ENCODE measurements at regions not wholly inside any gene's neighbourhood (a gene's known extent, or its start where the extent isn't known, plus 50 kb on each side); places are given as distances from the start of the nearest gene placed in this dataset.

GRCh38 chr15:91716536-91716935, 137.0 kb upstream of the SLCO3A1 start:
- Histone ChIP-seq H3K27ac (ENCODE audit: control insufficient read depth, insufficient read depth) (no peak overlapping the region), H3K4me2 (ENCODE audit: control insufficient read depth, insufficient read depth) (no peak overlapping the region), H3K79me2 (ENCODE audit: control insufficient read depth, insufficient read depth, low read length) (no peaks in the 10 kb centered on the region), H4K20me1 (ENCODE audit: control insufficient read depth, insufficient read depth) (no peaks in the 10 kb centered on the region), H2AFZ (ENCODE audit: control insufficient read depth, low read depth, low read length) (no peak overlapping the region), H3K4me3 (no peak overlapping the region), H3K27me3 (replicated peaks in 1 of 2; ENCODE audit: control insufficient read depth in 2 of 2, insufficient read depth in 2 of 2, low read length in 1 of 2) (no peaks in the 10 kb centered on the region; a peak in 2 of 4 replicates), H3K9ac (ENCODE audit: control insufficient read depth, insufficient read depth, low read length) (no peak overlapping the region), H3K4me1 (ENCODE audit: control insufficient read depth, insufficient read depth, low read length) (no peaks in the 10 kb centered on the region), H3K36me3 (ENCODE audit: control insufficient read depth in 2 of 2, insufficient read depth in 2 of 2, low read length in 1 of 2) (no peaks in the 10 kb centered on the region), H3K9me3 (replicated peaks; ENCODE audit: control insufficient read depth, insufficient read depth, low read length) (no peaks in the 10 kb centered on the region)
- DNase-seq (ENCODE audit: low read depth, low spot score) (no peak), ATAC-seq (no peak), FAIRE-seq (no peak)
- ChIA-PET POLR2A (no interaction called here), CTCF (interaction anchor here (1.5 kb wide), 1 partner anchor 10 kb away, joined by 5 read pairs; no protein-coding TSS in a partner anchor), RAD21 (ENCODE audit: unreplicated experiment) (no interaction called here), SMC1A (ENCODE audit: uncharacterized antibody, unreplicated experiment) (no interaction called here)
- intact Hi-C loops (cut with micrococcal nuclease; ENCODE audit: unreplicated experiment) (no loop called here), in situ Hi-C loops (cut with MboI) (no loop called here)
- no TSS peak for BruUV-seq (replicated peaks)
- TF ChIP-seq MYB (IDR thresholded peaks at IDR 0.05; ENCODE audit: borderline replicate concordance, low read depth, low read length) (no peak), FOXK2 (IDR thresholded peaks at IDR 0.05) (no peak), RCOR1 (conservative IDR thresholded peaks at IDR 0.05; ENCODE audit: low read depth, low read length) (no peak), CUX1 (IDR thresholded peaks at IDR 0.05; ENCODE audit: insufficient replicate concordance, low read depth, low read length) (no peak), ATF7 (IDR thresholded peaks at IDR 0.05; ENCODE audit: low read depth) (no peak), NFIC (IDR thresholded peaks at IDR 0.05; ENCODE audit: low read depth, low read length) (no peak), ZNF24 (IDR thresholded peaks at IDR 0.05) (no peak), TCF3 (IDR thresholded peaks at IDR 0.05; ENCODE audit: borderline replicate concordance, insufficient read depth, low read depth, low read length) (no peak), SMAD1 (IDR thresholded peaks at IDR 0.05; ENCODE audit: low read depth, partially characterized antibody) (no peak), ZNF207 (IDR thresholded peaks at IDR 0.05; ENCODE audit: borderline replicate concordance) (no peak), YBX1 (IDR thresholded peaks at IDR 0.05) (no peak), NR2C1 (IDR thresholded peaks at IDR 0.05) (no peak), HDGF (IDR thresholded peaks at IDR 0.05) (no peak), ATF3 (IDR thresholded peaks at IDR 0.05; ENCODE audit: borderline replicate concordance, extremely low read depth, low read depth, low read length) (no peak), NR2F1 (conservative IDR thresholded peaks at IDR 0.05) (no peak), POLR2AphosphoS2 (IDR thresholded peaks at IDR 0.05; ENCODE audit: low read depth, low read length) (no peak), PAX5 (IDR thresholded peaks at IDR 0.05; ENCODE audit: borderline replicate concordance, low read depth, low read length) (no peak)
- 0% methylated on average over 3 of the region's 3 CpGs for WGBS (ENCODE audit: insufficient coverage, insufficient replicate concordance, low lambda C conversion rate, missing lambda C conversion rate)
